Medulla oblongata (tissue), 1 donor: ENCODE measurements at regions not wholly inside any gene's neighbourhood (a gene's known extent, or its start where the extent isn't known, plus 50 kb on each side); places are given as distances from the start of the nearest gene placed in this dataset.
A peak's percentile ranks its signal among the peaks of the same experiment; 100 is the strongest.

Experiments used
- DNase-seq: peaks from one replicate; pipeline ENCODE4 v3.0.0-alpha.2; 2015; ENCODE audit errors: extremely low spot score

DNA sequence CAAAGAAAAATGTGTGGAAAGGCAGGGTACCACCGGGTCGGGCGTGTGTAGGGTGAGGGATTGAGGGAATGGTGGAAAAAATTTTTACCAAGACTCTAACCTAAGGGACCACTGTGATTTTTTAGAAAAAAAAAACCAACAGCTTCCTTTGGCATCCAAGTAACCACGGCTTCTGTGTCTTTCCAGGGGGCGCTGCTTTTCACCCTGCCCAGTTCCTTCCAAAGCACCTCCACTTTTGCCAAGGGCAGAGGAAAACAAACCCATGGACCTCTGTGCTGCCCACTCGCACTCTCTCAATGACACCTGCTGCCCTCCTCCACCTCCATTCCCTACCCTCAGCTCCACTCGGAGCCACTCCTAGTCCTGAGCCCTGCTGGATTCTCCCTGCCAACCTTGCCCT, 381.0 kb downstream of the ENC1 start:
- no peak for DNase-seq

DNA sequence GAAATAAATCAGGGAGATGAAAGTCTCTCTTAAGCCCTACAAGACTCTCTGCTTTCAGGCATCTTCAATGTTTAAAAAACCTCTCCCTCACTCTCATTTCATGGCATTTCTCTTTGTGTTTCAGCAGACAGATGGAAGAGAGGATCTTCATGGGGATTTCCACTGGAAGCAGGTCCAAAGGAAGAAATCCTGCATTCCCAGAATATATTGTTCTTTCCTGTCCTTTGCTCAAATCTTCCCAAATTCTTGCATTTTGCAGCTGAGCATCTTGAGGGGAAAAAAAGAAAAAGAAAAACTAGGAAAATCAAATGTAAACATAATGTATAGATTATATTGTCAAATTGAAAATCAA, 382.2 kb downstream of the ENC1 start:
- no peak for DNase-seq

DNA sequence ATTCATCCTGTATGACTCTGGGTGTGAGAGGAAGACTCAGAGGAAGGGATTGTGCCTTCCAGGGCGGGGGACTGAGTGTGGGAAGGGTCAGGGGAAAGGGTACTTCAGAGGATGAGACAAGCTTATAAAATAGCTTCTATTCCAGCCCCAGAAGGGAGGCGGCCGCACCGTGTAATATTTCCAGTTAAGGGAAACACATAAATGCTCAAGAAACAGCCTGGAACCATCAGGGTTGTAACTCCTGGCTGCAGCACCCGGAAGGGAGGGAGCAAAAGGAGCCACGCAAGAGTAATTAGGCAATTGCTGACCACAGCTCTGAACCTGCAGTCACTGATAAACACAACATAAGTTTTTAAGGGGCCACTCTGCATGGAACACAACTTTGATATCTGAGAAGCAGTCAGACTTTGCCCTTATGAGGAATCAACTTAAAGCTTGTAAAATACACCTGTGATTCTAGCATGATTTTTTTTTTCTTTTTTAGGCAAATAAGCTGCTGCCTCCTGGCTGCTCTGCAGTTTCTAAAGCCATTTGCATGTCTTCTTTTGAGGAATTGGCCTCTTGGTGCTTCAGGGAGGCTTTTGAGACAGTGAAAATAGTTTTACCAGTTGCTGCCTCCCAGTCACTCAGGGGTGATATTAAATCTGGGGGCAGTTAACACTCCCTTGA, 382.7 kb downstream of the ENC1 start:
- DNase-seq, result no peak

DNA sequence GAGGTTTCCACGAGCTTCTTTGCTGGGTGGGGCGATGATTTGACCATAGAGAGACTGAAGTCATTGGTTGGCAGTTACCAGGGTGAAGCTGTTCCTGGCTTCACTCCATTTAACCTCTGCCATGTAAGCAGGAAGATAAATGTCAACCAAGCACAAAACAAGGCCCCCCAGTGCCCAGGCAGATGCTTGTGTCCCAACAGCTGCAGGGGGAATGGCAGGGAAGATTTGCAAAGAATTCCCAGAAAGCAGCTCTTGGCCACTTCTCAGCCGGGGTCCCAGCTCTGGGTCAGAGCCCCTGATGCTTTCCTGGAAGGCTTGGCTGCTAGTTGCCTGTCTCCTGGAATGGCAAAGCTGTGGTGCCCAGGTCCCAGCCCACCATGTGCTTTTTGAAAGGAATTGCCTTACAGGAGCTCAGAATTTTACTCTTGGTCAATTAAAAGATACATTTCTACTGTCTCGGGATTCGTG, 383.4 kb downstream of the ENC1 start:
- DNase-seq, result no peak

DNA sequence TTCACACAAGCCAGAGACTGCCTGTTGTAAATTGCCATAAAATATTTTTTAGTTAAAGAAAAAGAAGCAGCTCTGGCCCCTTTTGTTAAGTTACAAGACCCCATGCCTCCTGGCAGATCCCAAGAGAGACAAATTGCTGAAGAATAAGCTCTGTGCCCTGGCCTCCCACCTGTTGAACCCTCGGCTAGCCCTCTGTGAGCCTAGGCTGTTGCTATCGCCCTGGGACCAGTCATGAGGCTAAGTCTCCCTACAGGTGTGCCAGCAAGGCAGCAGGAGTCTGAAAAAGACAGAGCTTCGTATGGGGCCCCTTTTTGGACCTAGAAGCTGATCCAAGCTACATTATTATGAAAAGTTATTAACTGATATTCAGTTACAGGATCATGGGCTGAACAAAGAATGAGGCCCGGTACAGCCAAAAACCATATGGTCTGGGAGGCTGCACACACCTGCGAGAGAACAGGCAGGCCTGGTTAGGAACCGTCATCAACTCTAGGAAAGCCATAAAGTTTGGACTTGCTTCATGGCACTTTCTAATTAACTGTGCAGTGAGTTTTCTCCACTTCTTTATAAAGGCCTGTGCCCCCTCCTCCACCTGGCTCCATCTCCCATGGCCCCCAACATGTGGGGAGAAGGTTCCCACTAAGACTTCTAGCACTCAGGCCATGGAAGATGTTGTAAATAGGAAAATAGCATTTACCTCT, 384.7 kb downstream of the ENC1 start:
- no peak for DNase-seq

DNA sequence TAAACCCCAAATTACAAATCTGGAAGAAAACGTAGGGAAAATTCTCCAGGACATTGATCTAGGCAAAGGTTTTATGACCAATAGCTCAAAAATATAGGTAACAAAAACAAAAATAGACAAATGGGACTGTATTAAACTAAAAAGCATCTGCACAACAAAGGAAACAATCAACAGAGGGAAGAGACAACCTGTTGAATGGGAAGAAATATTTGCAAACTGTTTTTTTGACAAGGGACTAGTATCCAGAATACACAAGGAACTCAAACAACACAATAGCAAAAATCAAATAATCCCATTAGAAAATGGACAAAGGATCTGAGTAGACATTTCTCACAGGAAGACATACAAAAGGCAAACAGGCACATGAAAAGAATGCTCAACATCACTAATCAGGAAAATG, 386.3 kb downstream of the ENC1 start:
- no peak for DNase-seq

DNA sequence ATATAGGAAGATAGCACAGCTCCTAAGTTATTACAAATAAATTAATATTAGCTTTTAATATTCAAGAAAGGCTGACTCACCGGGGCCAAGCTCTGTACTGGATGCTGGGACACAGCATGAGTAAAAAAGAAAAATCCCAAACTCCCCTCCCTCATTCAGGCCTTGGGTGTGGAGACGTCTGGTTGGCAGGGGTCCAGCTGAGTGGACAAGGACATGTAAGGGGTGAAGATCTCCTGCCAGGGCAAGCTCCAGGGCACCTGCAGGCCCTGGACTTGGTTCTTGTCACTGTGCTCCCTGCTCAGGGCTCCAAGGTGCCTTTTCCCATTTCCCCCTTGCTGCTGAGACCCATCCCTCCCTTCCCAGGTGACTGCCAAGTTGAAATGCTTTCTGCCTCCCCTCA, 388.5 kb downstream of the ENC1 start:
- DNase-seq, result no peak

DNA sequence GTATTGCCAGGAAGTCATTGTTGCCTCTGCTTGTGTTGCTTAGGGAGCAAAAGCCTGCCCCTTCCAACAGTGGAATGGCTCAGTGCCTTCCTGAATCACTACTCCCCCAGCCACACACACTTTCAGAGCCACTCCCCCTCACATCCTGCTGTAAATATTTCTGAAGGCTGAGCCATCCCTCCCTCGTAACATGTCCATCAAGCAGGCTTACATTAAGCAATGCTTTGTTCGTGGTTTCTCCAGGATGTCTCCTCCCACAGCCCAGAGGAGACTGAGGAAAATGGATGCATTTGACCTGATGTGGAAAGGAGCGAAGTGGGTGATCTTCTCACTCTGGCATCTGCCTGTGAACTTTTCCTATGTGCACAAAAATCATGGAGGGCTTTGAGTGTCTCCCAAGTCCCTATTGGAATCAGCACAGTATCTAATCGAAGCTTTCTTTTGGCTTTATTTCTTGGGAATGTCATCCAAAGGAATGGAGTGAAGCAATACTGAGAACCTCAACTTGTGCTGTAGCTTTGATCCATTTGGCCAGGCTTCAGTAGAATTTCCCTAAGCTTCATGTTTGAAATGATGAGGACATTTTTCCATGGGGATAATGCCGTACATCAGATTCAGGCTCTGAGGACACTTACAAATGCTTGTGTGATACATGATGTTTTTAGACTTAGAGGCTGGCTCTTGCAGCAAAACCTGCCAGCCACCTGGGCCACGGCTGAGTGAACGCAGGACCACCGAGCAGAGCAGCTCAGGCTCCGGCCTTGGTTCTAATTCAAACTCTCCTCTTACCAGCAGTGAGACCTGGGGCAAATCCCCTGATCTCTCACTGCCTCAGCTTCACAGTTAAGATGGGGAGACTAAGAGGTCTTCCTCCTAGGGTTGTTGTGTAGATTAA, 389.1 kb downstream of the ENC1 start:
- DNase-seq, result no peak

DNA sequence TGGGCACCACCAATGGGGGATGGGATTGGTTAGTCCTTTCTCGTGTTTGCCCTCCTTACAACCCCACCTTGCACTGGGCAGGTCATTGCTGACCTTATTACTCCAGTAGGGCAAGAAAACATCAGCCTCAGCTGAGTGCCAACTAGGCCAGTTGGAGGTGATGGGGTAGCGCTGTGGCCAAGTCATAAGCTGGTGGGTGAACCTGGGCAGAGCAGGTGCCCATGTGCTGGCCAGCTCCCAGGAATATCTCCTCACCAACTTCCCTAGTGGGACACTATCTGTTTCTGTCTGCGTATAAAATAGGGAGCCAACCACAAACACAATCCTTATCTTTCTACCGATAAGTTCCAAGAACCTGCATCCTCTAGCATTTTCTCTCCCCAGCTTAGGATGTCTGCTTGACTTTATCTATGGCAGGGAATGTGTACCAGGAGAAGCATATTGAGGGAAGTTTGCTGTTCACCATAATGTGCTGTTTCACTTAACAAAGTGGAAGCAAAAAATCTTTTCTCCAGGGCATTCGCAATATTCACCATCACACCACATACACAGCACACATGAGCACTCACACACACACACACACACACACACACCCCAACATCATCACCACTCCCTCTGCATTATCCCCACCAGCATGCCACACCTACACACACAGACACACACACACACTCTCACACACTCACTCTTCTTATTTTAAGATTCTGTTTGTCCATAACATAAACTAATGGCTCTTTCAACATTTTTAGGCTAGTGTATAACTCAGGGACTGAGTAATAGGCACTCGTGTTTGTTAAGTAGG, 390.0 kb downstream of the ENC1 start:
- DNase-seq, result no peak

DNA sequence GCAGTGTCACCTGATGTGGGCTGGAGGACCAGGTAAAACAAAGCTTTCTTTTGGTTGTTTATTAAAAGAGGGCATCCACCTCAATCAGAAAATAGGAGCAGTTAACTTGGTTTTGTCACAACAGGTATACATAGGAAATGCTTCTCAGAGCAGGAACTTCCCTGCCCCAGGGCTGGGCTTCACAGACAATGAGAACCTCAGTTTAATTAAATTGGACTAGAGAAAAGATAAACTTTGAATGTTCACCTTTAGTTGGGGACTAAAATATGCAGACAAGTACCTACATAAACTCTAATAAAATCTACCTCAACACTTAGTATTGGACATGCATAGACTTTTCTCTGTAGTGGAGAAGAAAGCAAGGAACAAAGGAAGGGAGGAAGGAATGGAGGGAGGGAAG, 392.0 kb downstream of the ENC1 start:
- no peak for DNase-seq

DNA sequence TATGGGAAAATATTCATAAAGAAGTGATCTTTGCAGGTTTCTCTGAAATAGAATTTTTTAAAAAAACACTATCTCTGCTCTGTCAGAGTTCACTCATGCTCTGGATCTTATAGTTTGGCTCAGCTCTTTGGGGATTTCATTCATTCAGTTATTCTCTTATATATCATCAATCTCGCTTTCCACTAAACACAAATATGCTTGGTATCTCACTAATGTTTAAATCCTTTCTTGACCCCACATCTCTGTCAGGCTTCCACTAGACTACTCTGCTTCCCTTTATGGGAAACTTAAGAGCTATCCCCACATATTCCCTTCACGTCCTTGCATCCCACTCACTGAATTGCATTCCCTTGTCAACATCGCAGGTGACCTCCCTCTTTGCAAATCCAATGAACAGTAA, 396.1 kb downstream of the ENC1 start:
- DNase-seq, result no peak

DNA sequence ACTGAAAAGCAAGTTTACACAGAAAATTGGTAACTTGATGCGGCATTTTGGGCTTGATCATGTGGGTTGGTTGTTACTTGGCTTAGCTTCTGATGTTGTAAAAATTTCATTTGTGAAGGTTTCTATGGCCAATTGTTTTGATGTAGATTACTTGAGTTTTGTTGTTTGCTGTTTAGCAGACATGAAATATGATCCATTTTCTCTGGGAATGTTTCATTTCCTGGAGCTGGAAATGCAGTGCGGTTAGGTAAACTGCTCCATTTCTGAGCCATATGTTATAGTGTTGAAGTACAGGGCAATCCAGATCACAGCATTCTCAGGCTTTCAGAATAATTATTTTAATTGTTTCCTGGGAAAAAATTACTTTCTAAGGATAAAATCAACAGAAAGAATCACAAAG, 396.9 kb downstream of the ENC1 start:
- no peak for DNase-seq

DNA sequence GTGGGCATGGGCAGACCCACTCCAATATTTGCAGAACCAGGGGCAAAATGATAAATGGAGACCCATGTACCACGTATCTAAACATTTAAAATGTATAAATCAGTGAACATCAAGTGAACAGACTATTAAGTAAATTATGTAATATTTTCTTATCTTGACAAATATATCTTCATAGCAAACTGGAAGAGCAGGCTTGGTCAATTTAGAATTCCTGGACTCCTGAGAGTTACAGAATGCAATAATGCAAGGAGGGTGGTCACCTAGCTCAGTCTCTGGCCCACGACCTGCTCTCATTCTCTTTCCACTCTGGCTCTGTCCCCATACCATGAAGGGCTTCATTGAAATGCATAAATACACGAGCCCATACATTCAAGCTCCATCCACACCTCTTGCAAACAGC, 398.0 kb downstream of the ENC1 start:
- no peak for DNase-seq

DNA sequence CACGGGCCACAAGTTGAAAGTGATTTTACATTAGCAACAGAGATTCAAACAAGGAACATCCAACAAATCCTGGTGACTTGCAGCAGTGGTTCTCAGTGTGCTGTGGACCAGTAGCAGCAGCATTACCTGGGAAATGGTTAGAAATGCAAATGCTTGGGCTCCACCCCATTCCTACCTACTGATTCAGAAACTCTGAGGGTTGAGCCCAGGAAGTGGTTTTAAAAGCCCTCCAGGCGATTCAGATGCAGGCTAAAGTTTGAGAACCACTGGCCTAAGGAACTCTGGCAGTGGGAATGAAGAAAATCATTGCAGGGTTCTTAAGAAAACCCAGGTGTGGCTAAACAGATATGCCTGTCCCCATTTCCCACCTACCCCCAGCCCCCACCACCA, 398.8 kb downstream of the ENC1 start:
- no peak for DNase-seq

DNA sequence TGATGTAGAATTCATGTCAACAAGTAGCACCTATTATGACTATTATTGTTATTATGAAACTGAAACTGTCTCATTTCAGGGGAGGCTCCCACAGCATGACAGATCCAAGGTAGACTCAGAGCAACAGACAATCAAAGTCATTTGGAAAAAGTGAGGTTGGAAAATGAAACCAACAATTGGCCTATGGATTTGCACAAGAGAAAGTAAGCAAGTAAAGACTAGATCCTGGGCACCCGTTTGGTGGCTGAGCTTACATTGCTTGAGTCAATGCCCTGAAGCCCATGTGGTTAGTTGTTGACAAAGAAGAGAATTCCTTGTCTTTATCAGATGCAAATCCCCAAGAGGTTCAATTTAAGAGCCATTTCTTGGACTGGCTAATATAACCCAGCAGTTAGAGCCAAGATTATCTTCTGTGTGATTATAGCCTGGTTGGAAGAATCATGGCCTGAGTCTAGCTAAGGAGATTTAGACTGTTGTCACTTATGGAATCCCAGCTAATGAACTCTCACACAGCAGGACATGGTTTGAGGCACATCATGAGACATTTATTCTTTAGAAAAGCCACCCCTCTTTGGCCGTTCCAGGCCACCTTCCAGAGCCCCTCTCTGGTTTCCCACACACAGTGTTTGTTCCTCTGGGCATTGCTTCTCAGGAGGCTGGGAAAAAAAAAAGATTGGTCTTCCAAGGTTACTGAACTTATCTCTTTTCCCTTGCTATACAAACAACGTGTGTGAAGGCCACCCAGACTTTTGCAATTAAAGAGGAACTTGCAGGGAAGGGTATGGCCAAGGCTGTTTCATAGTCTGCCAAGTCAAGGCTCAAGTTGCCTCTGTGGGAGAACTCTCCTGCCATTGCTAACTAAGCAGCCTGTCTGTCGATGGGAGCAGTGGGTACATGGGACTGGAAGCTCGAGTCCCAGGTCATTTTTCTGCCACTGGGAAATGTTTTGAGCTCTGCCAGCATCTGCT, 399.5 kb downstream of the ENC1 start:
- DNase-seq, result peak; percentile 22

DNA sequence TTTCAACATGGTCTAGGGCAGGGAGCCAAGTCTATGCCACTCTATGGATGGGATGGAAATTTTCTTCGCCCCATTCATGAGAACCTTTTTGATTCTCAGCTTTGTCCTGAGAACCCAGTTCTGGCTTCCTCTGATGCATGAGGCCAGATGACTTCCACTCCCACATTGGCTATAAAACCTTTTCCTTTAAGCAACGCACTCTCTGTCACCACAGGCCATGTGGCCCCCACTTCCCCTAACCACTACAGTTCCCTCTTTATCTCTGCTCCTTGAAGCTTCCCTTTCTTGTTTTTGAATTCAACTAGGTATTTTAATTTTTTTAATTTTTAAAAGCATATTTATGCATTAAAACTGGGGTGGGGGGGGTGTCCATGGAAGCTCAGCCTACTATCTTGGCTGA, 401.3 kb downstream of the ENC1 start:
- peak; percentile 79 for DNase-seq

DNA sequence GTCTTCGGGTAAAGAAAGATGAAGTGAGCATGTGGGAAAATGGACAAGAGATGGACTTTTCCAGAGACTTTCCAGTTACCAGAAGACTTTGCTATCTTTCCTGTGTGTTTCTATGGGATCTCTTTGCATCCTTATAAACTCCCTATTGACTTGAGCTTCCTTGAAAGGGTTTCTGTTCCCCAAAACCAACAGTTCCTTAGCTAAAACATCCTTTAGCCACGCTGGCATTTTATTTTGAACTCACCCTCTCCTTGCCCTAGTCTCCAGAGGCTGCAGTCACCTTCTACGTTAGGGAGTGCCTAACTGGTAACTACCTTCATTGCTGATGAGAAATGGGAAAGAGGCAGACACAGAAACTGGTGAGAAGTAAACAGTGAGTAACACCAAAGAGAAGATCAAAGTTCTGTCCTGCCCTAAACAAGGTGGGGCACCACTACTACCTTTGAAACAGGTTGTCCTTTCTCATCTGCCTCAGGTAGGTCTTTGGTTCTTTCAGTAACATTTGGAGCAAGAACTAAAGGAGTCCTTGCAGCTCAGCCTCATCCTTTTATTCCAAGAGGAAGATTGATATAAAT, 402.9 kb downstream of the ENC1 start:
- no peak for DNase-seq

DNA sequence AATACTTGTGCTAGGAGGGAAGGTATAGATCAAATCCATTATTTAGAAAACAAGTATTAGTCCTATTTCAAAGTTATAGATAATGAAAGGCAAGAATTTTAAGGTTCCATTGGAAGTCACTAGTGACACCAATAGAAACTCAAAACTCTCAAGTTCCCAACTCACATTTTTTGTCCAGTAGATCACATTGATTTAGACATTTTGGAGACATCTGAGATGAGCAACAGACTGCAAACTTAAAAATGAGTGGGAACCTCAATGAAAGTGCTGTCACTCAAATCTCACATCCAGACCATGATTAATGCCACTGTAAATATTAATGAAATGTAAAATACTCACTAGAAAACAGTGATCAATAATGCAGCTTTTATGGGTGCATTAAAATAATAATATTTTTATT, 405.0 kb downstream of the ENC1 start:
- DNase-seq, result no peak

DNA sequence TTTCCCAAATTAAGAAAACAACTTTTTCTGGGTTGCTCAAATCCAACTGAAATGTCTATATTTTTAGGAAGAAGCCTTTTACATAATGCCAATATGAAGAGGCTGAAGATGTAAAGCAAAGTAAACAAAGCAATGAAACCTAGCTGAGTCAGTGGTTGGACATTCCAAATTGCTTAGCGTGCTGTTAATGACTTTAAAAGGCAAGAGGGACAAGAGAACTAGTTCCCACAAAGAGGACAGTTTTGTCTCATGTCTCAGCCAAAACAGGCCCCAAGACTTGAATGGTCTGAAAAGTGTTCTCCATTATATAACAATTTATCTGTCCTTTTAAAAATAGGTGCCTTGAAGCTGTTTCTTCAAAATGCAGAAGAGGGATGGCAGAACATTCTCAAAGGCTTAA, 407.0 kb downstream of the ENC1 start:
- DNase-seq, result no peak

DNA sequence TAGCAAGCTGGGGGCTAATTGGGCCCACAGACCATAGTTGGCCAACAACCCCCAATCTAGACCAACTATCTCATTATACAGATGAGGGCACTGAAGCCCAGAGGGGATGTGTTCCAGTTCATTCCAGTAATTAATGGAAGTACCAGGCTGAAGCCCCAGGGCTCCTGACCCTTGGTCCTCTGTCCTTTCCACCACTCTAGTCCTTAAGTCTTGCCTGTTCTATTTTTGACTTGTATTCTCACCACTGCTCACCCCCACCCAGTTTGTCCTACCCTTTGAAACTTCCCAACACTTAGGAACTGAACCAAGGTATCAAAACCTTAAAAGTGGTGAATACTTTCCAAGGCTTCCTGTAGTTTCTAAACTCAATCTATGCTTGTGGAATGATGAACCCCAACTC, 407.4 kb downstream of the ENC1 start:
- no peak for DNase-seq
